B cell (primary cell): ENCODE measurements at regions not wholly inside any gene's neighbourhood (a gene's known extent, or its start where the extent isn't known, plus 50 kb on each side); places are given as distances from the start of the nearest gene placed in this dataset.

Experiments used
- ATAC-seq: fragments of 200-7000 bp; cut with Tn5 transposase; one replicate; pipeline ENCODE4 v1.10.0; 2021; ENCODE audit warnings: low read depth, mild to moderate bottlenecking, moderate number of reproducible peaks, moderate library complexity
- CTCF ChIA-PET: fragments of 350-600 bp; sonication (Branson Sonifier 250); formaldehyde crosslinking; loops from one replicate; lab custom pipeline; 2021; ENCODE audit warnings: antibody characterized with exemption, inconsistent platforms; lab: Charles Lee
- POLR2A ChIA-PET: fragments of 350-600 bp; sonication (Branson Sonifier 250); formaldehyde crosslinking; loops from one replicate; lab custom pipeline; 2021; ENCODE audit warnings: antibody characterized with exemption; lab: Charles Lee
- DNase-seq: peaks from one replicate; pipeline ENCODE4 v3.0.0; 2013
- H2AFZ ChIP-seq: 2 replicates; pipeline ENCODE4 v1.6.1; 2012; ENCODE audit warnings: mild to moderate bottlenecking, low read depth, low read length; ENCODE audit not compliant: insufficient read depth, poor library complexity, severe bottlenecking
- H3K27ac ChIP-seq, 2 donors: 1 replicate in 1 of 2; 2 replicates in 1 of 2; pipeline ENCODE4 v1.5.1; 2012 to 2013; ENCODE audit warnings: low read length in 2 of 2, mild to moderate bottlenecking in 2 of 2, moderate library complexity in 1 of 2
- H3K27me3 ChIP-seq, 4 experiments: fragments of 200-600 bp in 1 of 4; sonication (generic) in 1 of 4; replicated peaks in 1 of 4; 1 replicate in 2 of 4; 2 replicates in 2 of 4; pipeline versions ENCODE4 v1.6.1 to v1.7.0; 2013 to 2016; ENCODE audit warnings: low read length in 3 of 4, mild to moderate bottlenecking in 2 of 4, mixed read lengths in 1 of 4, moderate library complexity in 1 of 4; ENCODE audit not compliant: insufficient read depth in 4 of 4, control insufficient read depth in 3 of 4; ENCODE audit errors: control extremely low read depth in 1 of 4
- H3K36me3 ChIP-seq, 2 experiments: replicated peaks in 1 of 2; 1 replicate in 1 of 2; 2 replicates in 1 of 2; pipeline versions ENCODE4 v1.6.1 to v1.7.1; 2013; ENCODE audit warnings: low read length in 1 of 2; ENCODE audit not compliant: insufficient read depth in 2 of 2, control insufficient read depth in 1 of 2; ENCODE audit errors: control extremely low read depth in 1 of 2, extremely low read depth in 1 of 2
- H3K4me1 ChIP-seq, 2 donors: fragments of 200-600 bp in 1 of 2; sonication (generic) in 1 of 2; 1 replicate in 1 of 2; 2 replicates in 1 of 2; pipeline versions ENCODE4 v1.5.1 to v1.6.1; 2013 to 2017; ENCODE audit warnings: low read length in 2 of 2; ENCODE audit not compliant: control insufficient read depth in 2 of 2, insufficient read depth in 2 of 2
- H3K4me2 ChIP-seq: replicated peaks from 2 replicates; pipeline ENCODE3; 2012; ENCODE audit warnings: mild to moderate bottlenecking, low read depth, low read length; ENCODE audit not compliant: poor library complexity, severe bottlenecking
- H3K4me3 ChIP-seq, 5 experiments: fragments of 200-600 bp in 1 of 5; sonication (generic) in 1 of 5; 1 replicate in 3 of 5; 2 replicates in 2 of 5; pipeline versions ENCODE4 v1.5.1 to v1.7.0; 2011 to 2016; ENCODE audit warnings: low read length in 4 of 5, mild to moderate bottlenecking in 4 of 5, low read depth in 2 of 5, control low read depth in 1 of 5, moderate library complexity in 1 of 5; ENCODE audit not compliant: insufficient read depth in 1 of 5; ENCODE audit errors: control extremely low read depth in 1 of 5, extremely low read depth in 1 of 5
- H3K79me2 ChIP-seq: fragments of 200-600 bp; sonication (generic); one replicate; pipeline ENCODE4 v1.6.0; 2016; ENCODE audit warnings: low read length; ENCODE audit not compliant: control insufficient read depth, insufficient read depth
- H3K9ac ChIP-seq: fragments of 200-600 bp; sonication (generic); 2 replicates; pipeline ENCODE4 v1.6.1; 2017; ENCODE audit warnings: mild to moderate bottlenecking, low read length, moderate library complexity
- H3K9me3 ChIP-seq, 3 donors: one replicate each; pipeline versions ENCODE4 v1.6.1 to v1.7.1; 2013; ENCODE audit warnings: low read length in 2 of 3; ENCODE audit not compliant: control insufficient read depth in 2 of 3, insufficient read depth in 1 of 3; ENCODE audit errors: control extremely low read depth in 1 of 3
- H4K20me1 ChIP-seq: 2 replicates; pipeline ENCODE4 v1.6.0; 2012; ENCODE audit warnings: mild to moderate bottlenecking, low read length; ENCODE audit not compliant: insufficient read depth, control insufficient read depth, poor library complexity, severe bottlenecking
- H3K27ac Mint-ChIP-seq: one replicate; pipeline ENCODE4 v1.8.0; 2021; ENCODE audit warnings: mixed read lengths
- H3K27me3 Mint-ChIP-seq: one replicate; pipeline ENCODE4 v1.8.0; 2021; ENCODE audit warnings: mixed read lengths
- H3K4me1 Mint-ChIP-seq: one replicate; pipeline ENCODE4 v1.8.0; 2021; ENCODE audit warnings: mixed read lengths
- H3K4me3 Mint-ChIP-seq: one replicate; pipeline ENCODE4 v1.8.0; 2021; ENCODE audit warnings: mixed read lengths
- H3K9me3 Mint-ChIP-seq: one replicate; pipeline ENCODE4 v1.8.0; 2022; ENCODE audit warnings: mixed read lengths; ENCODE audit not compliant: insufficient read depth
- EZH2 ChIP-seq: IDR thresholded peaks from 2 replicates; pipeline ENCODE4 v1.6.1; 2012; ENCODE audit warnings: borderline replicate concordance, low read depth, mild to moderate bottlenecking, moderate library complexity, low read length; ENCODE audit not compliant: insufficient read depth, poor library complexity, severe bottlenecking
- WGBS: methylation state at CpG from one replicate; pipeline ENCODE4 v1.1.5; 2013; ENCODE audit warnings: missing lambda C conversion rate; ENCODE audit not compliant: insufficient coverage; 5-methylcytosine and 5-hydroxymethylcytosine counted together
- intact Hi-C: fragments of 100-400 bp; cut with micrococcal nuclease; formaldehyde crosslinking; loops from one replicate; pipeline ENCODE4 v1.10.0; 2022
- TF ChIP-seq, protein P1 (sequence below): fragments of 200-600 bp; IDR thresholded peaks from one replicate; pipeline ENCODE4 v1.8.0; 2022; ENCODE audit warnings: antibody characterized with exemption, mild to moderate bottlenecking

DNA sequence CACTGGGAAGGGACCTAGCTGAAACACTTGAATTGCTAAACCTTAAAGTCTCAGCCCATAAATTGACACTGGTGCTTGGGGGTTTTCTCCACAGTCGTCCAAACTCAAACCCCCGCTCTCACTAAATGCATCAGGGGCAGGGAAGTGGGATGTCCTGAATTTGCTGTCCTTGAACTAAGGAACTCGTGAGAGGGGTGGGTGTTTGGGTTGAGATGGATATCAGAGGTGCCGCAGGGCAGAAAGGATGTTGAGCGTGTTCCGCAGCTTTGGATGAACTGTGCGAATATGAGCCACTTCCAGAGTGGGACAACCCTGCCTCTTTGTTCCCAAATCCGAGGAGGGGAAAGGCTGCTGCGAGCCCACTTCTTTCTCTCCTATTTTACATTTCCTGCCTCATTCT lies 90.3 kb upstream of the LYZL2 start:
- Histone ChIP-seq H3K36me3 (no peaks in the 10 kb centered on the region), H3K4me1 (peaks cover 2 to 6% of the 10 kb centered on the region in 2 donors), H3K4me2 (no peak overlapping the region), H3K9me3 (no peaks in the 10 kb centered on the region), H3K4me3 (no peak overlapping the region), H3K27ac (no peak overlapping the region), H3K27me3 (peaks cover 0 to 25% (median 2%) of the 10 kb centered on the region in 4 experiments), H3K79me2 (no peaks in the 10 kb centered on the region), H2AFZ (no peak overlapping the region), H4K20me1 (no peaks in the 10 kb centered on the region), H3K9ac (no peak overlapping the region)
- peaks cover 40% of the 10 kb centered on the region for H3K27me3 Mint-ChIP-seq
- H3K9me3 Mint-ChIP-seq, result no peaks in the 10 kb centered on the region
- H3K4me1 Mint-ChIP-seq, result peaks cover 16% of the 10 kb centered on the region
- 83% methylated on average over 3 of the region's 9 CpGs for WGBS
- CTCF ChIA-PET, result interaction anchor here (0.6 to 9.0 kb wide), 3 partner anchors 32 to 129 kb away, joined by 3 to 95 read pairs (median 18); no protein-coding TSS in a partner anchor
- ATAC-seq (no peak), DNase-seq (no peak)
- no peak overlapping the region for H3K4me3 Mint-ChIP-seq
- intact Hi-C loops, result no loop called here
- POLR2A ChIA-PET, result no interaction called here
- H3K27ac Mint-ChIP-seq, result no peak overlapping the region
- TF ChIP-seq, protein P1, sequence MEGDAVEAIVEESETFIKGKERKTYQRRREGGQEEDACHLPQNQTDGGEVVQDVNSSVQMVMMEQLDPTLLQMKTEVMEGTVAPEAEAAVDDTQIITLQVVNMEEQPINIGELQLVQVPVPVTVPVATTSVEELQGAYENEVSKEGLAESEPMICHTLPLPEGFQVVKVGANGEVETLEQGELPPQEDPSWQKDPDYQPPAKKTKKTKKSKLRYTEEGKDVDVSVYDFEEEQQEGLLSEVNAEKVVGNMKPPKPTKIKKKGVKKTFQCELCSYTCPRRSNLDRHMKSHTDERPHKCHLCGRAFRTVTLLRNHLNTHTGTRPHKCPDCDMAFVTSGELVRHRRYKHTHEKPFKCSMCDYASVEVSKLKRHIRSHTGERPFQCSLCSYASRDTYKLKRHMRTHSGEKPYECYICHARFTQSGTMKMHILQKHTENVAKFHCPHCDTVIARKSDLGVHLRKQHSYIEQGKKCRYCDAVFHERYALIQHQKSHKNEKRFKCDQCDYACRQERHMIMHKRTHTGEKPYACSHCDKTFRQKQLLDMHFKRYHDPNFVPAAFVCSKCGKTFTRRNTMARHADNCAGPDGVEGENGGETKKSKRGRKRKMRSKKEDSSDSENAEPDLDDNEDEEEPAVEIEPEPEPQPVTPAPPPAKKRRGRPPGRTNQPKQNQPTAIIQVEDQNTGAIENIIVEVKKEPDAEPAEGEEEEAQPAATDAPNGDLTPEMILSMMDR, result no peak
- TF ChIP-seq EZH2, result no peak

GRCh38 chr10:30709700-30710358 lies 80.3 kb upstream of the LYZL2 start:
- POLR2A ChIA-PET, result no interaction called here
- H4K20me1 ChIP-seq, result no peaks in the 10 kb centered on the region
- H3K27ac Mint-ChIP-seq, result no peak overlapping the region

More at GRCh38 chr10:30709700-30710358, 80.3 kb upstream of the LYZL2 start:
- CTCF ChIA-PET, result interaction anchor here (1.2 to 9.5 kb wide), 3 partner anchors 8 to 1098 kb away, joined by 4 to 65 read pairs (median 7); no protein-coding TSS in a partner anchor
- Histone ChIP-seq H3K27me3 (no peaks in the 10 kb centered on the region), H3K9me3 (peaks cover 0 to 17% (median 14%) of the 10 kb centered on the region in 3 donors), H3K36me3 (no peaks in the 10 kb centered on the region), H3K4me2 (no peak overlapping the region), H3K4me3 (no peak overlapping the region), H3K4me1 (peaks cover 12 to 21% of the 10 kb centered on the region in 2 donors), H3K9ac (no peak overlapping the region), H2AFZ (no peak overlapping the region), H3K79me2 (no peaks in the 10 kb centered on the region), H3K27ac (no peak overlapping the region)
- H3K4me1 Mint-ChIP-seq, result peaks cover 20% of the 10 kb centered on the region
- WGBS, result 85% methylated on average over 3 of the region's 6 CpGs
- DNase-seq, result no peak
- intact Hi-C loops, result loop anchor here (10.0 kb wide), 3 partner anchors 325 to 1215 kb away; partner anchors contain the start of genes ARHGAP12, ZEB1 and ZNF438
- no peak overlapping the region for H3K4me3 Mint-ChIP-seq
- peaks cover 9% of the 10 kb centered on the region for H3K27me3 Mint-ChIP-seq
- peaks cover 6% of the 10 kb centered on the region for H3K9me3 Mint-ChIP-seq
- ATAC-seq, result no peak
- no peak for TF ChIP-seq EZH2
- TF ChIP-seq, protein P1, result no peak
